Adrenal gland (tissue), 5 donors: ENCODE measurements at regions not wholly inside any gene's neighbourhood (a gene's known extent, or its start where the extent isn't known, plus 50 kb on each side); places are given as distances from the start of the nearest gene placed in this dataset.

Experiments used
- CTCF ChIP-seq, 6 experiments: fragments of 450-650 bp in 4 of 6; fragments of 200-600 bp in 2 of 6; sonication (generic) in 1 of 6; IDR thresholded peaks; 1 replicate in 5 of 6; 2 replicates in 1 of 6; pipeline versions ENCODE4 v1.5.1 to v1.8.0; 2016 to 2021; ENCODE audit warnings: antibody characterized with exemption in 6 of 6, mild to moderate bottlenecking in 2 of 6, moderate library complexity in 1 of 6
- POLR2A ChIP-seq, 2 donors: fragments of 450-650 bp; IDR thresholded peaks; one replicate each; pipeline ENCODE4 v1.6.1; 2017; ENCODE audit warnings: antibody characterized with exemption in 2 of 2, mild to moderate bottlenecking in 2 of 2, moderate library complexity in 1 of 2
- donor health status: DM: no; HTN: no; CAD: no.

GRCh38 chr12:92530706-92531105 is 172.1 kb upstream of the PLEKHG7 start:
- TF ChIP-seq CTCF (IDR thresholded peaks at IDR 0.05): no peak
- TF ChIP-seq POLR2A (IDR thresholded peaks at IDR 0.05): no peak
